ENCODE measurements at regions not wholly inside any gene's neighbourhood (a gene's known extent, or its start where the extent isn't known, plus 50 kb on each side); places are given as distances from the start of the nearest gene placed in this dataset.

DNA sequence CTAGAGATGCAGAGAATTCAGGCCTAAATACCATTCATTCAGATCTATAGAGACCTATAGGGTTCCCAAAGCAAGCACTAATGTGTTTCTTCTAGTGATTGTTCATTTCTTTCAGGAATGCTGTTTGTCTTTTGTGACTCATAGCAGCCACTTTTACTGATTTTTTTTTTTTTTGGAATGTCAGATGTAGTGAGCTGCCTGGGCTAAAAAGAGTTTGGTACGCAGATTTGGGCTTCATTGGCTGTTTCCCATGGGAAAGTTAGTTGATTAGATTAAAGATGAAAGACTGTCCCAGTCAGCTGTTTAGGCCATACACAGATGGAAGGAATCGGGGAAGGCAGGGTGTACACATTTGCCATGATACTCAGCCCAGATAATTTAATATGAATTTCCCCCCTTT lies 87.6 kb downstream of the CDC42EP3 start:
- TF ChIP-seq EZH2phosphoT487 (IDR thresholded peaks at IDR 0.05; ENCODE audit: borderline replicate concordance, low read depth, low read length): no peak
- TF ChIP-seq, protein P1, sequence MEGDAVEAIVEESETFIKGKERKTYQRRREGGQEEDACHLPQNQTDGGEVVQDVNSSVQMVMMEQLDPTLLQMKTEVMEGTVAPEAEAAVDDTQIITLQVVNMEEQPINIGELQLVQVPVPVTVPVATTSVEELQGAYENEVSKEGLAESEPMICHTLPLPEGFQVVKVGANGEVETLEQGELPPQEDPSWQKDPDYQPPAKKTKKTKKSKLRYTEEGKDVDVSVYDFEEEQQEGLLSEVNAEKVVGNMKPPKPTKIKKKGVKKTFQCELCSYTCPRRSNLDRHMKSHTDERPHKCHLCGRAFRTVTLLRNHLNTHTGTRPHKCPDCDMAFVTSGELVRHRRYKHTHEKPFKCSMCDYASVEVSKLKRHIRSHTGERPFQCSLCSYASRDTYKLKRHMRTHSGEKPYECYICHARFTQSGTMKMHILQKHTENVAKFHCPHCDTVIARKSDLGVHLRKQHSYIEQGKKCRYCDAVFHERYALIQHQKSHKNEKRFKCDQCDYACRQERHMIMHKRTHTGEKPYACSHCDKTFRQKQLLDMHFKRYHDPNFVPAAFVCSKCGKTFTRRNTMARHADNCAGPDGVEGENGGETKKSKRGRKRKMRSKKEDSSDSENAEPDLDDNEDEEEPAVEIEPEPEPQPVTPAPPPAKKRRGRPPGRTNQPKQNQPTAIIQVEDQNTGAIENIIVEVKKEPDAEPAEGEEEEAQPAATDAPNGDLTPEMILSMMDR (conservative IDR thresholded peaks at IDR 0.05; ENCODE audit: low read length): no peak
- H3K4me1 ChIP-seq (ENCODE audit: insufficient read depth, low read length, poor library complexity, severe bottlenecking): no peaks in the 10 kb centered on the region
- POLR2A ChIA-PET: interaction anchor here (0.7 kb wide), 1 partner anchor 1891 kb away, joined by 4 read pairs; no protein-coding TSS in a partner anchor

DNA sequence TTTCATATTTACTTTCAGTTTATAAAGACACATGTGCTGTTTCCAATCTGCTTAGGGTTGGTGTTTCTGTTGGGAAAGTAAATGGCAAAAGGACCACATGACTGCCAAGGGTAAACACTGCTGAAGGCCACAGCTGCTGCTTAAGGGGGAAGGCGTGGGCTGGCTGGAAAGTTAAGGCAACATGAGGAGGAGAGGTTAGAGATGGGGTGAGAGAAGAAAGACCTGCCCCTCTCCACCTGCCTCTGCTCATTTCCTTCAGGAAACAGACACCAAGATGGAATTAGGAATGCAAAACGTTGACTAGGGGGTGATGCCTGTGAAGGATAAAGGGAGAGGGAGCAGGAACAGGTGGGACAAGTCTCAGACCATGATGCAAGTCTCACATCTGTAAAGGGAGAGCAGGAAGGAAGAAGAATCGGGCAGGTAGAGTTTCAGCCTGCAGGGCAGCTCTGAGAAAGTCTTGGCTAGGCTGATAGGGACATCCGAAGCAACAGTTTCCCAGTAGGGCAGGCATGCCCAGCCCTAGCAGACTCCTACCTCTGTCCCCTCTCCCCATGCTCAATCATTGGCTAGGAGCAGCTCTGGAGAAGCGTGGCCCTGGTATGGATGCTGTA lies 86.0 kb downstream of the CDC42EP3 start:
- intact Hi-C loops (cut with micrococcal nuclease; ENCODE audit: unreplicated experiment): no loop called here
- DNase-seq (ENCODE audit: low spot score): no peak
- Histone ChIP-seq H3K9me3 (ENCODE audit: low read length) (no peaks in the 10 kb centered on the region), H3K4me2 (ENCODE audit: low read length) (no peak overlapping the region), H3K4me3 (ENCODE audit: low read depth, low read length, poor library complexity, severe bottlenecking) (no peak overlapping the region), H2AFZ (ENCODE audit: low read length) (no peak overlapping the region), H3K36me3 (ENCODE audit: insufficient read depth, low read length) (no peaks in the 10 kb centered on the region), H3K27ac (ENCODE audit: low read depth, low read length, poor library complexity, severe bottlenecking) (no peak overlapping the region), H3K4me1 (ENCODE audit: insufficient read depth, low read length, poor library complexity, severe bottlenecking) (no peaks in the 10 kb centered on the region), H3K9me2 (ENCODE audit: insufficient read depth, low read length) (no peaks in the 10 kb centered on the region), H3K79me2 (ENCODE audit: insufficient read depth, low read depth, low read length) (no peaks in the 10 kb centered on the region), H4K20me1 (ENCODE audit: insufficient read depth, low read length) (no peaks in the 10 kb centered on the region)
- ChIA-PET POLR2A (interaction anchor here (0.5 kb wide), 1 partner anchor 171 kb away, joined by 3 read pairs; no protein-coding TSS in a partner anchor), CTCF (ENCODE audit: unreplicated experiment) (no interaction called here)
- BruUV-seq (replicated peaks): no TSS peak
- TF ChIP-seq EZH2phosphoT487 (IDR thresholded peaks at IDR 0.05; ENCODE audit: borderline replicate concordance, low read depth, low read length): no peak
- TF ChIP-seq, protein P1 (conservative IDR thresholded peaks at IDR 0.05; ENCODE audit: low read length): no peak

More for the DNA sequence above, 87.6 kb downstream of the CDC42EP3 start:
- Histone ChIP-seq H3K4me2 (ENCODE audit: low read length) (no peak overlapping the region), H3K9me3 (ENCODE audit: low read length) (no peaks in the 10 kb centered on the region), H3K79me2 (ENCODE audit: insufficient read depth, low read depth, low read length) (no peaks in the 10 kb centered on the region), H4K20me1 (ENCODE audit: insufficient read depth, low read length) (no peaks in the 10 kb centered on the region), H3K9me2 (ENCODE audit: insufficient read depth, low read length) (no peaks in the 10 kb centered on the region), H3K27ac (ENCODE audit: low read depth, low read length, poor library complexity, severe bottlenecking) (no peak overlapping the region), H3K4me3 (ENCODE audit: low read depth, low read length, poor library complexity, severe bottlenecking) (no peak overlapping the region), H3K36me3 (ENCODE audit: insufficient read depth, low read length) (no peaks in the 10 kb centered on the region), H2AFZ (ENCODE audit: low read length) (no peak overlapping the region)
- CTCF ChIA-PET (ENCODE audit: unreplicated experiment): no interaction called here
- DNase-seq (ENCODE audit: low spot score): no peak
- intact Hi-C loops (cut with micrococcal nuclease; ENCODE audit: unreplicated experiment): no loop called here
- no TSS peak for BruUV-seq (replicated peaks)

GRCh38 chr2:37585982-37586621 lies 85.3 kb downstream of the CDC42EP3 start:
- Histone ChIP-seq H2AFZ (ENCODE audit: low read length) (no peak overlapping the region), H3K79me2 (ENCODE audit: insufficient read depth, low read depth, low read length) (no peaks in the 10 kb centered on the region), H3K27ac (ENCODE audit: low read depth, low read length, poor library complexity, severe bottlenecking) (no peak overlapping the region), H3K4me1 (ENCODE audit: insufficient read depth, low read length, poor library complexity, severe bottlenecking) (no peaks in the 10 kb centered on the region), H3K9me3 (ENCODE audit: low read length) (no peaks in the 10 kb centered on the region), H3K36me3 (ENCODE audit: insufficient read depth, low read length) (no peaks in the 10 kb centered on the region), H3K4me3 (ENCODE audit: low read depth, low read length, poor library complexity, severe bottlenecking) (no peak overlapping the region), H3K9me2 (ENCODE audit: insufficient read depth, low read length) (no peaks in the 10 kb centered on the region), H3K4me2 (ENCODE audit: low read length) (no peak overlapping the region), H4K20me1 (ENCODE audit: insufficient read depth, low read length) (no peaks in the 10 kb centered on the region)
- intact Hi-C loops (cut with micrococcal nuclease; ENCODE audit: unreplicated experiment): no loop called here
- POLR2A ChIA-PET: no interaction called here
- no TSS peak for BruUV-seq (replicated peaks)
- CTCF ChIA-PET (ENCODE audit: unreplicated experiment): no interaction called here
- TF ChIP-seq, protein P1 (conservative IDR thresholded peaks at IDR 0.05; ENCODE audit: low read length): no peak
- TF ChIP-seq EZH2phosphoT487 (IDR thresholded peaks at IDR 0.05; ENCODE audit: borderline replicate concordance, low read depth, low read length): no peak
- DNase-seq (ENCODE audit: low spot score): no peak
